Upper lobe of left lung (tissue), 6 donors: ENCODE measurements at regions not wholly inside any gene's neighbourhood (a gene's known extent, or its start where the extent isn't known, plus 50 kb on each side); places are given as distances from the start of the nearest gene placed in this dataset.

Source experiments
- ATAC-seq, 2 donors: fragments of 200-7000 bp; cut with Tn5 transposase; one replicate each; pipeline ENCODE4 v1.9.1; 2022; ENCODE audit warnings: mild to moderate bottlenecking in 2 of 2, moderate library complexity in 2 of 2; ENCODE audit not compliant: low FRiP score in 2 of 2
- DNase-seq, 2 donors: peaks; one replicate each; pipeline ENCODE4 v3.0.0-alpha.2; 2019 to 2020
- H3K27ac ChIP-seq, 4 donors: fragments of 200-600 bp; sonication (generic); one replicate each; pipeline ENCODE4 v1.5.1; 2016 to 2019
- H3K27me3 ChIP-seq, 4 donors: fragments of 200-600 bp; sonication (generic); one replicate each; pipeline ENCODE4 v1.5.1; 2017 to 2019
- H3K36me3 ChIP-seq, 4 donors: fragments of 200-600 bp; sonication (generic); one replicate each; pipeline ENCODE4 v1.5.1; 2016 to 2019
- H3K4me1 ChIP-seq, 4 donors: fragments of 200-600 bp; sonication (generic); one replicate each; pipeline ENCODE4 v1.5.1; 2018 to 2019
- H3K4me3 ChIP-seq, 4 donors: fragments of 200-600 bp; sonication (generic); one replicate each; pipeline ENCODE4 v1.5.1; 2017 to 2019; ENCODE audit warnings: mild to moderate bottlenecking in 2 of 4, moderate library complexity in 1 of 4
- H3K9me3 ChIP-seq, 4 donors: fragments of 200-600 bp; sonication (generic); one replicate each; pipeline ENCODE4 v1.5.1; 2018 to 2019
- CTCF ChIP-seq, 6 experiments: fragments of 450-650 bp in 4 of 6; fragments of 200-600 bp in 2 of 6; sonication (generic) in 2 of 6; IDR thresholded peaks; one replicate each; pipeline ENCODE4 v1.5.1; 2016 to 2019; ENCODE audit warnings: antibody characterized with exemption in 6 of 6
- EP300 ChIP-seq, 4 donors: sonication (generic); formaldehyde crosslinking; IDR thresholded peaks; one replicate each; pipeline ENCODE4 v1.5.1; 2017; ENCODE audit warnings: antibody characterized with exemption in 4 of 4, control low read depth in 2 of 4
- POLR2A ChIP-seq, 4 donors: fragments of 450-650 bp; IDR thresholded peaks; one replicate each; pipeline ENCODE4 v1.5.1; 2016 to 2017; ENCODE audit warnings: antibody characterized with exemption in 4 of 4, mild to moderate bottlenecking in 2 of 4
- POLR2AphosphoS5 ChIP-seq, 2 donors: sonication (generic); formaldehyde crosslinking; IDR thresholded peaks; one replicate each; pipeline ENCODE4 v1.5.1; 2017; ENCODE audit warnings: antibody characterized with exemption in 2 of 2
- WGBS, 2 donors: methylation state at CpG; one replicate each; pipeline ENCODE4 v1.1.5; 2017 to 2018; 5-methylcytosine and 5-hydroxymethylcytosine counted together
- donor health status: DM: no; HTN: no; CAD: no; lungs with moderate emphysema.
- donor health status: DM: no; HTN: yes; CAD: no; lungs with severe emphysema.

GRCh38 chr16:54647216-54647615, 283.4 kb upstream of the IRX5 start:
- H3K27me3 ChIP-seq = no peaks in the 10 kb centered on the region
- H3K4me3 ChIP-seq = no peak overlapping the region
- WGBS, 2 donors = 61 to 67% methylated on average over 3 of the region's 3 CpGs
- DNase-seq = peak in 1 of 2 donors; percentile 54
- no peaks in the 10 kb centered on the region for H3K36me3 ChIP-seq
- H3K9me3 ChIP-seq = no peaks in the 10 kb centered on the region
- TF ChIP-seq CTCF (IDR thresholded peaks at IDR 0.05) = no peak
- no peak for TF ChIP-seq POLR2A (IDR thresholded peaks at IDR 0.05)
- TF ChIP-seq POLR2AphosphoS5 (IDR thresholded peaks at IDR 0.05) = no peak
- no peak for TF ChIP-seq EP300 (IDR thresholded peaks at IDR 0.05)
- peaks cover 0 to 46% (median 1%) of the 10 kb centered on the region in 4 donors for H3K4me1 ChIP-seq
- H3K27ac ChIP-seq = peak overlapping the region in 2 of 4 donors; percentile 25 to 66
- peak in 1 of 2 donors; percentile 32 for ATAC-seq

DNA sequence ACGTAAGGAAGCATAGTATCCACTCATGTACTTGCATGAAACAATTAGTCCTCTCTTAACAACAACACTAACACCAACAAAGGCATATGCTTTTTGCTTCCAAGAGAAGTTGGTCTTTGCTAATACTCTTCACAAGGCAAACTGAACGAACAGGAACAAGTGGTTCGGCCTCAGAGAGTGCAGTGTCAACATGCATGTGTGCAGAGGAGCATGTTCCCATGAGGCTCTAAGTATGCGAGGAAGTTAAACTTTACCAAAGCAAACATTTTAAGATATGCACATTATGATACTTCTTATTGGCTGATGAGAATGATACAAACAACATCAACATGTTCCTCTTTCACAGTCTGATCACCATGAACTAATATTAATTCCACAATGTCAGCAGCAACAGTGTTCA, 285.3 kb upstream of the IRX5 start:
- TF ChIP-seq POLR2AphosphoS5 (IDR thresholded peaks at IDR 0.05) (peak in 1 of 2 donors; percentile 25), EP300 (IDR thresholded peaks at IDR 0.05) (peak in 1 of 4 donors; percentile 69), CTCF (IDR thresholded peaks at IDR 0.05) (no peak), POLR2A (IDR thresholded peaks at IDR 0.05) (no peak)
- DNase-seq (peak in 1 of 2 donors; percentile 79), ATAC-seq (peak; percentile 31 to 86)
- no peaks in the 10 kb centered on the region for H3K36me3 ChIP-seq
- no peaks in the 10 kb centered on the region for H3K27me3 ChIP-seq
- no peak overlapping the region for H3K4me3 ChIP-seq
- H3K9me3 ChIP-seq = no peaks in the 10 kb centered on the region
- H3K27ac ChIP-seq = peak overlapping the region in 3 of 4 donors; percentile 8 to 64 (median 57)
- WGBS, 2 donors = 59 to 60% methylated on average over 4 of the region's 4 CpGs
- H3K4me1 ChIP-seq = peaks cover 0 to 33% (median 0%) of the 10 kb centered on the region in 4 donors

- ATAC-seq (no peak), DNase-seq (no peak)
- Histone ChIP-seq H3K27ac (no peak overlapping the region), H3K36me3 (no peaks in the 10 kb centered on the region), H3K4me3 (no peak overlapping the region), H3K4me1 (peaks cover 0 to 8% (median 0%) of the 10 kb centered on the region in 4 donors), H3K9me3 (no peaks in the 10 kb centered on the region), H3K27me3 (no peaks in the 10 kb centered on the region)
- TF ChIP-seq CTCF (IDR thresholded peaks at IDR 0.05) = no peak
- TF ChIP-seq EP300 (IDR thresholded peaks at IDR 0.05) = no peak
- TF ChIP-seq POLR2A (IDR thresholded peaks at IDR 0.05) = no peak
- TF ChIP-seq POLR2AphosphoS5 (IDR thresholded peaks at IDR 0.05) = no peak
- 67 to 68% methylated on average over 9 to 10 of the region's 10 CpGs for WGBS, 2 donors
Observed at GRCh38 chr16:54636221-54636793, 294.4 kb upstream of the IRX5 start.

- Histone ChIP-seq H3K27me3 (no peaks in the 10 kb centered on the region), H3K4me3 (no peak overlapping the region), H3K36me3 (no peaks in the 10 kb centered on the region), H3K4me1 (peaks cover 0 to 8% (median 6%) of the 10 kb centered on the region in 4 donors), H3K9me3 (no peaks in the 10 kb centered on the region), H3K27ac (peak overlapping the region in 2 of 4 donors; percentile 27 to 35)
- 59 to 66% methylated on average over 6 of the region's 6 CpGs for WGBS, 2 donors
- DNase-seq (peak in 1 of 2 donors; percentile 56), ATAC-seq (no peak)
- TF ChIP-seq EP300 (IDR thresholded peaks at IDR 0.05) = no peak
- no peak for TF ChIP-seq POLR2A (IDR thresholded peaks at IDR 0.05)
- TF ChIP-seq CTCF (IDR thresholded peaks at IDR 0.05) = peak in 5 of 6 experiments; percentile 24 to 55 (median 45)
Observed at GRCh38 chr16:54633943-54634362, 296.7 kb upstream of the IRX5 start.
